Adrenal gland (tissue), 9 donors: ENCODE measurements at regions not wholly inside any gene's neighbourhood (a gene's known extent, or its start where the extent isn't known, plus 50 kb on each side); places are given as distances from the start of the nearest gene placed in this dataset.

Experiments
- DNase-seq, 7 donors: peaks; one replicate each; pipeline ENCODE4 v3.0.0-alpha.2; 2019 to 2020
- H3K27ac ChIP-seq, 5 donors: fragments of 200-600 bp; sonication (generic) in 4 of 5; 1 replicate in 3 of 5; 2 replicates in 2 of 5; pipeline versions ENCODE4 v1.5.1 to v1.8.0; 2016 to 2020; ENCODE audit warnings: mild to moderate bottlenecking in 1 of 5
- H3K27me3 ChIP-seq: fragments of 200-600 bp; 2 replicates; pipeline ENCODE4 v1.8.0; 2021
- H3K36me3 ChIP-seq, 2 donors: fragments of 200-600 bp; replicated peaks in 1 of 2; 1 replicate in 1 of 2; 2 replicates in 1 of 2; pipeline versions ENCODE4 v1.5.1 to v1.8.0; 2018 to 2022
- H3K4me1 ChIP-seq, 2 donors: fragments of 200-600 bp; replicated peaks in 1 of 2; 1 replicate in 1 of 2; 2 replicates in 1 of 2; pipeline versions ENCODE4 v1.5.1 to v1.8.0; 2018 to 2021
- H3K4me3 ChIP-seq, 4 donors: fragments of 200-600 bp; sonication (generic) in 3 of 4; one replicate each; pipeline ENCODE4 v1.5.1; 2016 to 2018
- H3K9me3 ChIP-seq, 3 donors: fragments of 200-600 bp; sonication (generic) in 1 of 3; replicated peaks in 1 of 3; 1 replicate in 2 of 3; 2 replicates in 1 of 3; pipeline versions ENCODE4 v1.5.1 to v1.8.0; 2016 to 2021
- POLR2A ChIP-seq, 2 donors: fragments of 450-650 bp; IDR thresholded peaks; one replicate each; pipeline ENCODE4 v1.6.1; 2017; ENCODE audit warnings: antibody characterized with exemption in 2 of 2, mild to moderate bottlenecking in 2 of 2, moderate library complexity in 1 of 2
- WGBS, 4 donors: extraction: QIAGEN DNeasy Blood & Tissue Kit in 2 of 4; methylation state at CpG; one replicate each; pipeline versions ENCODE4 v1.1.5 to v1.1.7; 2013 to 2017; 5-methylcytosine and 5-hydroxymethylcytosine counted together
- intact Hi-C, 2 donors: fragments of 100-400 bp; cut with DNase I; formaldehyde crosslinking; loops; one replicate each; pipeline versions ENCODE4 v1.14.1 to v1.15.0; 2022 to 2023
- TF ChIP-seq, protein P1 (sequence below), 6 experiments: fragments of 450-650 bp in 4 of 6; fragments of 200-600 bp in 2 of 6; sonication (generic) in 1 of 6; IDR thresholded peaks; 1 replicate in 5 of 6; 2 replicates in 1 of 6; pipeline versions ENCODE4 v1.5.1 to v1.8.0; 2016 to 2021; ENCODE audit warnings: antibody characterized with exemption in 6 of 6, mild to moderate bottlenecking in 2 of 6, moderate library complexity in 1 of 6
- donor health status: healthy with polysubstance abuse.
- donor health status: Bipolar disorder and iron deficiency.
- donor health status: DM: yes; HTN: yes; CAD: no.
- donor health status: DM: no; HTN: no; CAD: no.
- donor health status: DM: no; HTN: no; CAD: no.

DNA sequence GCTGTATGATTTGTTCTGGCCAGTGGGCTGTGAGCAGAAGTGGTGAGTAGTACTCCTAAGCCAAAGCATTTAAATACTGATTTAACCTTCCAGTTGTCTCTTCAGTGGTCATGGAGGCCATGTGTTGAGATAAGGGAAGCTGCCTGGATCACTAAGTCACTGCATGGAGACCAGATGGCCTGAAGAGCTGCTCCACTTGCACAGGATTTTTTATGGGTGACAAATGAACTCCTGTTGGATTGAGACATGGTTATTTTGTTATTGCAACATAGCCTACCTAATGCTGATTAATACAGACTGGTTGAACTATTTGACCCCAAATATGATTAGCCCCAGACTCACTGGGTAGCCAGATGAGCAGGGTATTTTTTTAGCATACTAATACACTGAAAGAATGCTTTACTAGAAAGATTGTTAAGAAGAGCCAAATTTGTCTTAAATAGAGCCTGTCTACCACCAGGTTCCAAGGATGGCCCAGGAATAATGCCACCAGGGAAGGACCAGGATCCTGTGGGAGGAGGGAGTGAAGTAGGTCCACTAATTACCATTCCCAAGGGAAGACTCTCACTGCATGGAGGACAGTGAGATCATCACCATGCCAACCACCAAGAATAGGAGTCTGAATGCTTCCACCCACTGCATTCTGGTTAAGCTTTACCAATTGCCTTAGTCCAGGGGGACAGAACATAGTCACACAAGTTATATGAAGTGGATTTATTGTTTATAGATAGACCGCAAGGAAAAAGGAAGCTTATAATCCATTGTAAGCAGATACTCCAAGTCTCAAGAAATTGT is 187.4 kb upstream of the IRX6 start:
- Histone ChIP-seq H3K27ac (no peak overlapping the region), H3K36me3 (no peaks in the 10 kb centered on the region), H3K4me3 (no peak overlapping the region), H3K9me3 (no peaks in the 10 kb centered on the region), H3K4me1 (no peaks in the 10 kb centered on the region), H3K27me3 (no peaks in the 10 kb centered on the region)
- 92 to 98% (median 96%) methylated on average over 1 of the region's 1 CpG for WGBS, 4 donors
- intact Hi-C loops: loop anchor here in 1 of 2 donors (10.0 kb wide), 1 partner anchor 68 kb away; no protein-coding TSS in a partner anchor
- TF ChIP-seq, protein P1, sequence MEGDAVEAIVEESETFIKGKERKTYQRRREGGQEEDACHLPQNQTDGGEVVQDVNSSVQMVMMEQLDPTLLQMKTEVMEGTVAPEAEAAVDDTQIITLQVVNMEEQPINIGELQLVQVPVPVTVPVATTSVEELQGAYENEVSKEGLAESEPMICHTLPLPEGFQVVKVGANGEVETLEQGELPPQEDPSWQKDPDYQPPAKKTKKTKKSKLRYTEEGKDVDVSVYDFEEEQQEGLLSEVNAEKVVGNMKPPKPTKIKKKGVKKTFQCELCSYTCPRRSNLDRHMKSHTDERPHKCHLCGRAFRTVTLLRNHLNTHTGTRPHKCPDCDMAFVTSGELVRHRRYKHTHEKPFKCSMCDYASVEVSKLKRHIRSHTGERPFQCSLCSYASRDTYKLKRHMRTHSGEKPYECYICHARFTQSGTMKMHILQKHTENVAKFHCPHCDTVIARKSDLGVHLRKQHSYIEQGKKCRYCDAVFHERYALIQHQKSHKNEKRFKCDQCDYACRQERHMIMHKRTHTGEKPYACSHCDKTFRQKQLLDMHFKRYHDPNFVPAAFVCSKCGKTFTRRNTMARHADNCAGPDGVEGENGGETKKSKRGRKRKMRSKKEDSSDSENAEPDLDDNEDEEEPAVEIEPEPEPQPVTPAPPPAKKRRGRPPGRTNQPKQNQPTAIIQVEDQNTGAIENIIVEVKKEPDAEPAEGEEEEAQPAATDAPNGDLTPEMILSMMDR (IDR thresholded peaks at IDR 0.05): no peak
- no peak for TF ChIP-seq POLR2A (IDR thresholded peaks at IDR 0.05)
- no peak for DNase-seq

DNA sequence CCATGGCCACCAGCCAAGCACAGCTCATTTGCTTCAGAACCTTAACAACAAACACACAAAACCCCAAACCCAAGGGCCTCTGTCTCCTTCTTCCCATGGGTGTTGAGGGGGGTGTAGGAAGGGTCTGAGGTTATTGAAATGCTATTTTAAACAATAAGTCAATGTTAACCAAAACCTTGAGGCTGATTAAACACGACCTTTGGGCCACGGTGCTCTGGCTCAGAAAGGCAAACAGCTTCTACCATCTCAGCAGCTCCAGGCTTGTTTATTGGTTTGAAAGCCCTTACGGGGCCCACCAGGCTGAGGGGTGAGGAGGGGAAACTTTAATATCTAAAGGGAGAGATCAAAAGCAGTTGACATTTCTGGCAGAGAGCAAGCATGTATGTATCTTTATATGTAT is 185.7 kb upstream of the IRX6 start:
- no peak for DNase-seq
- intact Hi-C loops: loop anchor here in 1 of 2 donors (10.0 kb wide), 1 partner anchor 67 kb away; no protein-coding TSS in a partner anchor
- Histone ChIP-seq H3K36me3 (no peaks in the 10 kb centered on the region), H3K27me3 (no peaks in the 10 kb centered on the region), H3K9me3 (no peaks in the 10 kb centered on the region), H3K4me3 (no peak overlapping the region), H3K27ac (no peak overlapping the region), H3K4me1 (no peaks in the 10 kb centered on the region)
- 43 to 54% (median 50%) methylated on average over 3 of the region's 3 CpGs for WGBS, 4 donors
- TF ChIP-seq, protein P1 (IDR thresholded peaks at IDR 0.05): no peak
- TF ChIP-seq POLR2A (IDR thresholded peaks at IDR 0.05): no peak

DNA sequence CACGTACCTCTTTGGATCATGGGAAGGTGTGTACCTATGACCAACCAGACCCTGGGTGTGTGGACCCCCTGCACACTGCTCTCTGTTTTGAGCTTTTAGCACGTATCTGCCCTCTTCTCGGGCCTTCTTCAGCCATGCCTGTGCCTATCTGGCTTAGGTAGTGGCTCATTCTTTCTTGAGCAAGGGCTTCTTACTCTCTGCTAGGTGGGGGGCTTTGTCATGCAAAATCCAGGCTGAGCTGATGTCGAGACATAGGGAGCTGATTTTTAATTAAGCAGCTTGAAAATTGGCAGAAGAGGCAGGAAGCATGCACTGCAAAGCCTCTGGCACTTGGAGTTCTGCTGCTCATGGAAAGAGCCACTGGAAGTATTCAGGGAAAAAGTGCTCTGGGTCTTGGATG is 181.6 kb upstream of the IRX6 start:
- intact Hi-C loops: no loop called here
- 62 to 74% (median 68%) methylated on average over 4 of the region's 4 CpGs for WGBS, 4 donors

DNA sequence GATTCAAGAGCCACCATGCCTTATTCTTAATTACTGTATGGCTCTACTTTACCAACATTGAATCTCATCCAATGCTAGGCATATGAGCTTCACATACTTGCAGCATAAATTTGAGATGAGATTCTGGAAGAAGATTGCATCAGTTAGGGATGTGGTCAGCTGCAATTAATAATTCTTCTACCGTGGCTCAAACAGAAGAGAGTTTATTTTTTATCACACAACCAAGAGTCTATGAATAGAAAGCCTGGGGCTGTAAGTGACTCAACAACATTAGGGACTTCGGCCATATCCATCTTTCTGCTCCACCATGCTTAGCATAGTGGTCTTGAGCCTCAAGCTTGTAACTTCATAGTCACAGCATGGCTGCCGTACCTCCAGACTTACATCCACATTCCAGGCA is 179.4 kb upstream of the IRX6 start:
- Histone ChIP-seq H3K27me3 (no peaks in the 10 kb centered on the region), H3K27ac (no peak overlapping the region), H3K9me3 (no peaks in the 10 kb centered on the region), H3K36me3 (no peaks in the 10 kb centered on the region), H3K4me3 (no peak overlapping the region), H3K4me1 (no peaks in the 10 kb centered on the region)
- intact Hi-C loops: no loop called here
- no peak for DNase-seq
- TF ChIP-seq, protein P1 (IDR thresholded peaks at IDR 0.05): no peak
- TF ChIP-seq POLR2A (IDR thresholded peaks at IDR 0.05): no peak
- 69 to 77% (median 74%) methylated on average over 3 of the region's 3 CpGs for WGBS, 4 donors

More for the DNA sequence above, 181.6 kb upstream of the IRX6 start:
- no peak overlapping the region for H3K27ac ChIP-seq
- no peak overlapping the region for H3K4me3 ChIP-seq
- DNase-seq: no peak
- H3K9me3 ChIP-seq: no peaks in the 10 kb centered on the region
- no peaks in the 10 kb centered on the region for H3K27me3 ChIP-seq
- TF ChIP-seq, protein P1 (IDR thresholded peaks at IDR 0.05): no peak
- TF ChIP-seq POLR2A (IDR thresholded peaks at IDR 0.05): no peak
- no peaks in the 10 kb centered on the region for H3K4me1 ChIP-seq
- no peaks in the 10 kb centered on the region for H3K36me3 ChIP-seq
